HFF-Myc (cell line): ENCODE measurements at regions not wholly inside any gene's neighbourhood (a gene's known extent, or its start where the extent isn't known, plus 50 kb on each side); places are given as distances from the start of the nearest gene placed in this dataset.

Experiments
- DNase-seq: peaks from one replicate; pipeline ENCODE4 v3.0.0-alpha.2; 2011; ENCODE audit warnings: low read depth; ENCODE audit errors: extremely low read depth
- H3K4me3 ChIP-seq: replicated peaks from 2 replicates; pipeline ENCODE4 v1.5.1; 2011; ENCODE audit warnings: low read depth, mild to moderate bottlenecking, control low read depth, low read length
- TF ChIP-seq, protein P1 (sequence below): IDR thresholded peaks from 2 replicates; pipeline ENCODE4 v1.5.1; 2012; ENCODE audit warnings: mild to moderate bottlenecking, low read depth, low read length, control low read depth; ENCODE audit errors: missing control alignments

GRCh38 chr7:85710960-85711359 is 524.1 kb upstream of the SEMA3D start:
- TF ChIP-seq, protein P1, sequence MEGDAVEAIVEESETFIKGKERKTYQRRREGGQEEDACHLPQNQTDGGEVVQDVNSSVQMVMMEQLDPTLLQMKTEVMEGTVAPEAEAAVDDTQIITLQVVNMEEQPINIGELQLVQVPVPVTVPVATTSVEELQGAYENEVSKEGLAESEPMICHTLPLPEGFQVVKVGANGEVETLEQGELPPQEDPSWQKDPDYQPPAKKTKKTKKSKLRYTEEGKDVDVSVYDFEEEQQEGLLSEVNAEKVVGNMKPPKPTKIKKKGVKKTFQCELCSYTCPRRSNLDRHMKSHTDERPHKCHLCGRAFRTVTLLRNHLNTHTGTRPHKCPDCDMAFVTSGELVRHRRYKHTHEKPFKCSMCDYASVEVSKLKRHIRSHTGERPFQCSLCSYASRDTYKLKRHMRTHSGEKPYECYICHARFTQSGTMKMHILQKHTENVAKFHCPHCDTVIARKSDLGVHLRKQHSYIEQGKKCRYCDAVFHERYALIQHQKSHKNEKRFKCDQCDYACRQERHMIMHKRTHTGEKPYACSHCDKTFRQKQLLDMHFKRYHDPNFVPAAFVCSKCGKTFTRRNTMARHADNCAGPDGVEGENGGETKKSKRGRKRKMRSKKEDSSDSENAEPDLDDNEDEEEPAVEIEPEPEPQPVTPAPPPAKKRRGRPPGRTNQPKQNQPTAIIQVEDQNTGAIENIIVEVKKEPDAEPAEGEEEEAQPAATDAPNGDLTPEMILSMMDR: no peak
- DNase-seq: no peak
- no peak overlapping the region for H3K4me3 ChIP-seq

DNA sequence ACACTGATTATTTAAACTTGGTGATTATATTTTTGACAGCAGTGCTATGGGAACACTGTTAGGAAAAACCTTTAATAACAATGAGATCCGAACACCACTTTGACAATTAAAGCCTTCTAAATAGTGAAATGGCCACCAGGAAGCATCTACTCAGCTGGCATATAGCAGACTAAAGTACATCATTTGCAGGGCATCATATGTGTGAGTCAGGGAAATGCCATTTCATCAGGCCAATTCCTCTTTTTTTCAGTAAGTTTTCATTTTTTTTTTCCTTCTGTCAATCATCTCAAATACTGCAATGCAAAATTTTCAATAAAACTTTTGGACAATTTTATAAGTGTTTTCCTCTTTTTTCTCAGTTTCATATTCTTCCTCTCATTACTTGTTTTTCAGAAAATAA is 521.4 kb upstream of the SEMA3D start:
- TF ChIP-seq, protein P1: no peak
- DNase-seq: no peak
- H3K4me3 ChIP-seq: no peak overlapping the region

- no peak overlapping the region for H3K4me3 ChIP-seq
Measured at GRCh38 chr7:85705076-85705475, 518.2 kb upstream of the SEMA3D start.

GRCh38 chr7:85703251-85704010 is 516.6 kb upstream of the SEMA3D start:
- no peak overlapping the region for H3K4me3 ChIP-seq
- TF ChIP-seq, protein P1: no peak
- DNase-seq: no peak

More at GRCh38 chr7:85705076-85705475, 518.2 kb upstream of the SEMA3D start:
- no peak for DNase-seq
- TF ChIP-seq, protein P1: no peak

GRCh38 chr7:85702348-85702747 is 515.5 kb upstream of the SEMA3D start:
- H3K4me3 ChIP-seq: no peak overlapping the region
- TF ChIP-seq, protein P1: no peak
- DNase-seq: no peak

GRCh38 chr7:85699482-85699881 is 512.6 kb upstream of the SEMA3D start:
- TF ChIP-seq, protein P1: no peak
- no peak overlapping the region for H3K4me3 ChIP-seq
- no peak for DNase-seq

DNA sequence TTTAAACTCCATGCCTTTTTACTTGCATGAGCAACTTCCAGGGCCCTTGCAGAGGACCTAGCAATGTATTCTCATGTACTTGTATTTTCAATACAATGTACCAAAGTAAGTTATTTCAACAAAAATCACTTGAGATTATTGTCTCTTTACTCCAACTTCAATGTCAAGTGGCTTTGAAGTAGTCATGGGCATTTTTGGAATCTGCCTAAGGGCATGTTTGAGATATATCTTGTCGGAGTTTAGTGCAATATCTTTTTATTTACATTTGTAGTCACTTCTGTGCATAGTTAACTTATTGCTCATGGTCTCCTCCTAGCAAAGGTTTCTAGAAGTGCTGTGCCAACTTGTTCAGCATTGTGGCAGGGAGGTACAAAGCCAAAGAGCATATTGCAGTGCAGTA is 508.7 kb upstream of the SEMA3D start:
- DNase-seq: no peak
- TF ChIP-seq, protein P1: no peak

More for the DNA sequence above, 508.7 kb upstream of the SEMA3D start:
- no peak overlapping the region for H3K4me3 ChIP-seq
